Suprapubic skin (tissue), 4 donors: ENCODE measurements at regions not wholly inside any gene's neighbourhood (a gene's known extent, or its start where the extent isn't known, plus 50 kb on each side); places are given as distances from the start of the nearest gene placed in this dataset.

Experiments
- DNase-seq, 2 donors: peaks; one replicate each; pipeline ENCODE4 v3.0.0-alpha.2; 2019; ENCODE audit warnings: low spot score in 2 of 2
- H3K27ac ChIP-seq: fragments of 200-600 bp; sonication (generic); one replicate; pipeline ENCODE4 v1.5.1; 2019
- H3K27me3 ChIP-seq: fragments of 200-600 bp; sonication (generic); one replicate; pipeline ENCODE4 v1.5.1; 2019
- H3K36me3 ChIP-seq: fragments of 200-600 bp; sonication (generic); one replicate; pipeline ENCODE4 v1.5.1; 2019
- H3K4me1 ChIP-seq: fragments of 200-600 bp; sonication (generic); one replicate; pipeline ENCODE4 v1.5.1; 2019
- H3K4me3 ChIP-seq: fragments of 200-600 bp; sonication (generic); one replicate; pipeline ENCODE4 v1.5.1; 2019; ENCODE audit warnings: mild to moderate bottlenecking
- H3K9me3 ChIP-seq: fragments of 200-600 bp; sonication (generic); one replicate; pipeline ENCODE4 v1.5.1; 2019
- CTCF ChIP-seq, 2 donors: fragments of 200-600 bp in 1 of 2; fragments of 450-650 bp in 1 of 2; sonication (generic) in 1 of 2; IDR thresholded peaks; one replicate each; pipeline ENCODE4 v1.5.1; 2016 to 2019; ENCODE audit warnings: antibody characterized with exemption in 2 of 2, mild to moderate bottlenecking in 1 of 2, moderate library complexity in 1 of 2
- EP300 ChIP-seq: sonication (generic); formaldehyde crosslinking; IDR thresholded peaks from one replicate; pipeline ENCODE4 v1.6.1; 2017; ENCODE audit warnings: antibody characterized with exemption
- POLR2A ChIP-seq, 2 donors: fragments of 450-650 bp; IDR thresholded peaks; one replicate each; pipeline ENCODE4 v1.6.1; 2017; ENCODE audit warnings: antibody characterized with exemption in 2 of 2, mild to moderate bottlenecking in 2 of 2, moderate library complexity in 2 of 2
- POLR2AphosphoS5 ChIP-seq, 3 donors: sonication (generic); formaldehyde crosslinking; IDR thresholded peaks; one replicate each; pipeline ENCODE4 v1.6.1; 2017; ENCODE audit warnings: antibody characterized with exemption in 3 of 3
- WGBS: methylation state at CpG from one replicate; pipeline ENCODE4 v1.1.5; 2018; 5-methylcytosine and 5-hydroxymethylcytosine counted together

- TF ChIP-seq CTCF (IDR thresholded peaks at IDR 0.05) = no peak
- no peak for TF ChIP-seq POLR2A (IDR thresholded peaks at IDR 0.05)
- no peak for TF ChIP-seq POLR2AphosphoS5 (IDR thresholded peaks at IDR 0.05)
- no peak for TF ChIP-seq EP300
- H3K9me3 ChIP-seq = no peaks in the 10 kb centered on the region
- H3K36me3 ChIP-seq = no peaks in the 10 kb centered on the region
- H3K27ac ChIP-seq = no peak overlapping the region
- no peaks in the 10 kb centered on the region for H3K4me1 ChIP-seq
- peaks cover 7% of the 10 kb centered on the region for H3K27me3 ChIP-seq
- no peak overlapping the region for H3K4me3 ChIP-seq
- 90% methylated on average over 6 of the region's 6 CpGs for WGBS
- DNase-seq = no peak
Measured at GRCh38 chr20:57824909-57825308, 115.1 kb upstream of the PMEPA1 start.

GRCh38 chr20:57821935-57822334 is 112.1 kb upstream of the PMEPA1 start:
- no peak overlapping the region for H3K27ac ChIP-seq
- no peaks in the 10 kb centered on the region for H3K9me3 ChIP-seq
- H3K4me3 ChIP-seq = no peak overlapping the region
- peaks cover 13% of the 10 kb centered on the region for H3K27me3 ChIP-seq
- 81% methylated on average over 4 of the region's 4 CpGs for WGBS
- no peak for DNase-seq
- H3K36me3 ChIP-seq = no peaks in the 10 kb centered on the region
- peaks cover 5% of the 10 kb centered on the region for H3K4me1 ChIP-seq
- TF ChIP-seq CTCF (IDR thresholded peaks at IDR 0.05) (no peak), EP300 (no peak), POLR2AphosphoS5 (IDR thresholded peaks at IDR 0.05) (no peak), POLR2A (IDR thresholded peaks at IDR 0.05) (no peak)

GRCh38 chr20:57819691-57820380 is 110.0 kb upstream of the PMEPA1 start:
- no peaks in the 10 kb centered on the region for H3K36me3 ChIP-seq
- no peak overlapping the region for H3K4me3 ChIP-seq
- no peak for TF ChIP-seq POLR2A (IDR thresholded peaks at IDR 0.05)
- peaks cover 13% of the 10 kb centered on the region for H3K27me3 ChIP-seq
- peaks cover 5% of the 10 kb centered on the region for H3K4me1 ChIP-seq
- DNase-seq = no peak
- no peaks in the 10 kb centered on the region for H3K9me3 ChIP-seq
- WGBS = 33% methylated on average over 2 of the region's 4 CpGs
- H3K27ac ChIP-seq = no peak overlapping the region

- no peaks in the 10 kb centered on the region for H3K9me3 ChIP-seq
- no peak overlapping the region for H3K27ac ChIP-seq
- H3K36me3 ChIP-seq = no peaks in the 10 kb centered on the region
- peaks cover 13% of the 10 kb centered on the region for H3K27me3 ChIP-seq
- DNase-seq = no peak
- no peak overlapping the region for H3K4me3 ChIP-seq
- peaks cover 5% of the 10 kb centered on the region for H3K4me1 ChIP-seq
- 90% methylated on average over 9 of the region's 11 CpGs for WGBS
- TF ChIP-seq CTCF (IDR thresholded peaks at IDR 0.05) (no peak), EP300 (no peak), POLR2AphosphoS5 (IDR thresholded peaks at IDR 0.05) (no peak), POLR2A (IDR thresholded peaks at IDR 0.05) (no peak)
Measured at GRCh38 chr20:57819291-57819690, 109.5 kb upstream of the PMEPA1 start.

- H3K27me3 ChIP-seq = peaks cover 13% of the 10 kb centered on the region
- no peak overlapping the region for H3K4me3 ChIP-seq
- H3K4me1 ChIP-seq = peaks cover 5% of the 10 kb centered on the region
- no peaks in the 10 kb centered on the region for H3K36me3 ChIP-seq
- H3K27ac ChIP-seq = no peak overlapping the region
- 54% methylated on average over 12 of the region's 12 CpGs for WGBS
- no peaks in the 10 kb centered on the region for H3K9me3 ChIP-seq
- TF ChIP-seq CTCF (IDR thresholded peaks at IDR 0.05) (no peak), EP300 (no peak), POLR2AphosphoS5 (IDR thresholded peaks at IDR 0.05) (no peak), POLR2A (IDR thresholded peaks at IDR 0.05) (no peak)
- DNase-seq = no peak
Measured at GRCh38 chr20:57818418-57819181, 108.8 kb upstream of the PMEPA1 start.
